ENCODE measurements at regions not wholly inside any gene's neighbourhood (a gene's known extent, or its start where the extent isn't known, plus 50 kb on each side); places are given as distances from the start of the nearest gene placed in this dataset.

- Histone ChIP-seq H3K36me3 (ENCODE audit: insufficient read depth) (no peaks in the 10 kb centered on the region), H3K4me2 (no peak overlapping the region)
- TF ChIP-seq, protein P1, sequence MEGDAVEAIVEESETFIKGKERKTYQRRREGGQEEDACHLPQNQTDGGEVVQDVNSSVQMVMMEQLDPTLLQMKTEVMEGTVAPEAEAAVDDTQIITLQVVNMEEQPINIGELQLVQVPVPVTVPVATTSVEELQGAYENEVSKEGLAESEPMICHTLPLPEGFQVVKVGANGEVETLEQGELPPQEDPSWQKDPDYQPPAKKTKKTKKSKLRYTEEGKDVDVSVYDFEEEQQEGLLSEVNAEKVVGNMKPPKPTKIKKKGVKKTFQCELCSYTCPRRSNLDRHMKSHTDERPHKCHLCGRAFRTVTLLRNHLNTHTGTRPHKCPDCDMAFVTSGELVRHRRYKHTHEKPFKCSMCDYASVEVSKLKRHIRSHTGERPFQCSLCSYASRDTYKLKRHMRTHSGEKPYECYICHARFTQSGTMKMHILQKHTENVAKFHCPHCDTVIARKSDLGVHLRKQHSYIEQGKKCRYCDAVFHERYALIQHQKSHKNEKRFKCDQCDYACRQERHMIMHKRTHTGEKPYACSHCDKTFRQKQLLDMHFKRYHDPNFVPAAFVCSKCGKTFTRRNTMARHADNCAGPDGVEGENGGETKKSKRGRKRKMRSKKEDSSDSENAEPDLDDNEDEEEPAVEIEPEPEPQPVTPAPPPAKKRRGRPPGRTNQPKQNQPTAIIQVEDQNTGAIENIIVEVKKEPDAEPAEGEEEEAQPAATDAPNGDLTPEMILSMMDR (conservative IDR thresholded peaks at IDR 0.05; ENCODE audit: low read depth, low read length) = no peak
These were observed 173.6 kb upstream of the PROK2 start for GRCh38 chr3:71958533-71958932.

GRCh38 chr3:71956716-71957115, 171.8 kb upstream of the PROK2 start:
- Histone ChIP-seq H4K20me1 (ENCODE audit: insufficient read depth) (no peaks in the 10 kb centered on the region), H3K27ac (no peak overlapping the region), H3K4me3 (IDR thresholded peaks at IDR 0.05; ENCODE audit: insufficient read depth, low read depth, low read length) (no peak overlapping the region), H3K27me3 (ENCODE audit: insufficient read depth, low read depth) (no peaks in the 10 kb centered on the region), H3K4me1 (ENCODE audit: low read depth, poor library complexity, severe bottlenecking) (peaks cover 17% of the 10 kb centered on the region), H2AFZ (ENCODE audit: low read depth) (no peak overlapping the region), H3K9ac (no peak overlapping the region), H3K36me3 (ENCODE audit: insufficient read depth) (no peaks in the 10 kb centered on the region), H3K4me2 (no peak overlapping the region), H3K79me2 (ENCODE audit: insufficient read depth, low read depth) (no peaks in the 10 kb centered on the region)
- TF ChIP-seq, protein P1 (conservative IDR thresholded peaks at IDR 0.05; ENCODE audit: low read depth, low read length) = no peak

More at GRCh38 chr3:71958533-71958932, 173.6 kb upstream of the PROK2 start:
- Histone ChIP-seq H2AFZ (ENCODE audit: low read depth) (no peak overlapping the region), H3K79me2 (ENCODE audit: insufficient read depth, low read depth) (no peaks in the 10 kb centered on the region), H3K9ac (no peak overlapping the region), H4K20me1 (ENCODE audit: insufficient read depth) (no peaks in the 10 kb centered on the region), H3K27ac (no peak overlapping the region), H3K27me3 (ENCODE audit: insufficient read depth, low read depth) (no peaks in the 10 kb centered on the region), H3K4me1 (ENCODE audit: low read depth, poor library complexity, severe bottlenecking) (peaks cover 17% of the 10 kb centered on the region), H3K4me3 (IDR thresholded peaks at IDR 0.05; ENCODE audit: insufficient read depth, low read depth, low read length) (no peak overlapping the region)

GRCh38 chr3:71956069-71956340, 171.1 kb upstream of the PROK2 start:
- H4K20me1 ChIP-seq (ENCODE audit: insufficient read depth) = no peaks in the 10 kb centered on the region
- peak overlapping the region; percentile 55; the same call in 1 of the 2 replicates for H3K4me2 ChIP-seq
- TF ChIP-seq, protein P1 (conservative IDR thresholded peaks at IDR 0.05; ENCODE audit: low read depth, low read length) = no peak
- no peaks in the 10 kb centered on the region for H3K79me2 ChIP-seq (ENCODE audit: insufficient read depth, low read depth)
- peak overlapping the region; percentile 45; the same call in 1 of the 2 replicates for H2AFZ ChIP-seq (ENCODE audit: low read depth)
- H3K4me3 ChIP-seq (IDR thresholded peaks at IDR 0.05; ENCODE audit: insufficient read depth, low read depth, low read length) = no peak overlapping the region
- H3K4me1 ChIP-seq (ENCODE audit: low read depth, poor library complexity, severe bottlenecking) = peaks cover 17% of the 10 kb centered on the region
- no peak overlapping the region; the same call in 1 of the 2 replicates for H3K9ac ChIP-seq
- no peaks in the 10 kb centered on the region for H3K27me3 ChIP-seq (ENCODE audit: insufficient read depth, low read depth)
- no peaks in the 10 kb centered on the region for H3K36me3 ChIP-seq (ENCODE audit: insufficient read depth)
- H3K27ac ChIP-seq = no peak overlapping the region; the same call in 1 of the 2 replicates

DNA sequence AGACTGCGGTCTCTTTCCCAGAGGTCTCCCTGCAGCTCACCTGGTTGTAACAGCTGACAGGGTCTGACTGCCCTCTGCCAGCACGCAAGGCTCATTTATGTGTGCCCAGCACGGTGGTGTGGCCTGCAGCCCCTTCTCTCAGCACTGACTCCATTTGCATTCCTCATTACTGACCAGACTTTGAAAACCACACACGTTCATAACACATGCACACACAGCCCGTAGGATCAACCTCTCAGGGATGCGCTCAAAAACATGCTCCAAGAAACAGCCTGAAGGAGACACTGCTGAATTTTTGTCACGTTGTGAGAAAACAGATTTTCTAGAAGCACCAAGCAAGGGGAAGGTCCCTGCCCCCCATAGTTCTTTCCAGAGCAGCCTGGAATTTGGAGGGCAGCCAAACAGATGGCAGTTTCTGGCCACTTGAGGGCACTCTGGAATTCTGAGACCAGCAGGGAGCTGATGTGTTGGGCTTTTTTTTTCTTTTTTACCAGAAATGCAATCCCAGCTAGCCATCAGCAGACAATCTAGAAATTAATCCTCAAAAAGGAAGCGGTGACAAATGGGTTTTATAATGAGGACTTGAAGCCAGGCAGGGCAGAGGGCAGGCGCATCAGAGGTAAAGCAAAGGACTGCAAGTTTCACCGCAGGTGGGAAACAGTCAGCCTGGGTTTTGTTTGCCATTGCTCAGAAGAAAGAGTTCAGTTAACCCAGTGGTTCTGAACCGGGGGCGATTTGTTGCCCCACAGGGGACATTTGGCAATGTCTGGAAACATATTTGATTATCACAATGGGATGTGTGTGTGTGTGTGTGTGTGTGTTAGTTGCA, 170.5 kb upstream of the PROK2 start:
- Histone ChIP-seq H3K27ac (peak overlapping the region; percentile 11; the same call in 1 of the 2 replicates), H3K4me3 (IDR thresholded peaks at IDR 0.05; ENCODE audit: insufficient read depth, low read depth, low read length) (no peak overlapping the region), H3K79me2 (ENCODE audit: insufficient read depth, low read depth) (no peaks in the 10 kb centered on the region), H4K20me1 (ENCODE audit: insufficient read depth) (no peaks in the 10 kb centered on the region), H3K9ac (no peak overlapping the region; the same call in 1 of the 2 replicates), H3K4me2 (peak overlapping the region; percentile 55), H2AFZ (ENCODE audit: low read depth) (peak overlapping the region; percentile 45; the same call in 1 of the 2 replicates), H3K4me1 (ENCODE audit: low read depth, poor library complexity, severe bottlenecking) (peaks cover 17% of the 10 kb centered on the region), H3K36me3 (ENCODE audit: insufficient read depth) (no peaks in the 10 kb centered on the region), H3K27me3 (ENCODE audit: insufficient read depth, low read depth) (no peaks in the 10 kb centered on the region)
- TF ChIP-seq, protein P1 (conservative IDR thresholded peaks at IDR 0.05; ENCODE audit: low read depth, low read length) = peak; percentile 62
